ENCODE measurements at regions not wholly inside any gene's neighbourhood (a gene's known extent, or its start where the extent isn't known, plus 50 kb on each side); places are given as distances from the start of the nearest gene placed in this dataset.
A peak's percentile ranks its signal among the peaks of the same experiment; 100 is the strongest.

DNA sequence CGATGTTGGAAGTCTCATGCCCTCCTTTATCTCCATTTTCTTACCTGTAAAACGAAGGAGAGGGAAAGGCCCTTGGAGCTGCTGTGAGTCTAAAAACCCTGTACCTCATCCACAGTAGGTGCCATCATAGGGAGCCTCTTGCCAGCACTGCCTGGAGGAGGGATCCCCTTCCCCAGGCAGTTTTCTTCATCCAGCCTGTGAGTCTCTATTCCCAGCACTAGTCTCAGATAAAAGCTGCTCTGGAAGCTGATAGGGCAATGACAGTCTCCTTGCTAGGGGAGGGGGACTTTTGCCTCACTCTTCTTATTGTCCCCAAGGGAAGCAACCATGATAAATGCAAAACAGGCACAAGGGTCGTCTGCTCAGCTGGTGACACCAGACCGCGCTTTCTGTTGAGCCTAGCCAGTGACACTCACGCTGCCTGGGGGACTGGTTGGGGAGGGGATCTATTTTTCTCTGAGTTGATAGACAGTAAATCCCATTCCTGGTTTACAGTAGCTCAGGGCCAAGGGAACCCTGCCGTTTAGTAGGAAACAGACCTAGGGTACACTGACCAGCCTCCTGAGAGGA is 139.5 kb upstream of the NABP1 start:
- H3K36me3 ChIP-seq (ENCODE audit: insufficient read depth, low read length) = no peaks in the 10 kb centered on the region
- H2AFZ ChIP-seq (ENCODE audit: low read length, unreplicated experiment) = no peak overlapping the region
- no peaks in the 10 kb centered on the region for H3K79me2 ChIP-seq (ENCODE audit: control insufficient read depth, insufficient read depth, low read length, unreplicated experiment)

DNA sequence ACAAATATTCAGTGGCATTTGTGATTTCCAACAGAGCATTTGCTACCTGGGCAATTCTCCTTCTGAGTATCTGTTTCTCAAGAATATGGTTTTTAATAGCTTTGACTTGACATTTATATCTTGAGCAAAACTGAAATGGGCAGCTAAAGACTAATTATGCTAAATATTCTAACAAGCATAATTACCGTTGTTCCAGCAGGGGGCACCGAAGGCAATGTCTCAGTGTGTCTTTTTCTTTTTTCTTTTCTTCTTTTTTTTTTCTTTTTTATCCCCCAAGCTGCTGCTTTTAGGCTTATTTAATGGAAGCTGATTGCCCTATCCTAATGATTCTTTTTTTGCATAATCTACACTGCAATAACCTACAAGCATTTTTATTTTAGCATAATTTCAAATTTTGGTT is 138.9 kb upstream of the NABP1 start:
- H3K27me3 ChIP-seq (ENCODE audit: insufficient read depth, low read length) = no peaks in the 10 kb centered on the region
- no peak overlapping the region for H2AFZ ChIP-seq (ENCODE audit: low read length, unreplicated experiment)
- H3K27ac ChIP-seq (ENCODE audit: low read depth, low read length) = no peak overlapping the region
- H3K4me1 ChIP-seq (ENCODE audit: control insufficient read depth, insufficient read depth, low read length, unreplicated experiment) = no peaks in the 10 kb centered on the region
- no peaks in the 10 kb centered on the region for H3K36me3 ChIP-seq (ENCODE audit: insufficient read depth, low read length)
- H3K4me3 ChIP-seq (ENCODE audit: low read depth, low read length) = no peak overlapping the region
- H3K79me2 ChIP-seq (ENCODE audit: control insufficient read depth, insufficient read depth, low read length, unreplicated experiment) = no peaks in the 10 kb centered on the region

More for the DNA sequence above, 139.5 kb upstream of the NABP1 start:
- Histone ChIP-seq H3K27ac (ENCODE audit: low read depth, low read length) (no peak overlapping the region), H3K27me3 (ENCODE audit: insufficient read depth, low read length) (no peaks in the 10 kb centered on the region), H3K4me3 (ENCODE audit: low read depth, low read length) (no peak overlapping the region), H3K4me1 (ENCODE audit: control insufficient read depth, insufficient read depth, low read length, unreplicated experiment) (no peaks in the 10 kb centered on the region)

DNA sequence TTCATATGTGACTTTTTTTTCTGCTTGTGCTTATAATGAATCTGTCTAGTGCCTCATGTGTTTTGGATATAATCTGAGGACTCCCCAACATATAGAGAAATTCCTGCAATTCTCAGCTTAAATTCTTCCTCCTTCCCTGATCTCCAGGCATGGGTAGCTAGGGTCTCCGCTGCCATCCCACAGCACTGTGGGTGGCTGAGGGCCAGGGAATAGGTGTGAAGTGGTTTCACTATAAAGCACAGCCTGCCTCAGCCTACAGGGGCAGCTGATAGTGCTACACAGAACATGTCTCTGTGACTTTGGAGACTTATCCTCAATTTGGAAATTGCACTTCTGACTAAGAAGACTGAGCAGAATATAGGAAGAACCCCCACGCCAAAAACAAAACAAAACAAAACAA is 137.3 kb upstream of the NABP1 start:
- H3K36me3 ChIP-seq (ENCODE audit: insufficient read depth, low read length) = no peaks in the 10 kb centered on the region
- no peaks in the 10 kb centered on the region for H3K4me1 ChIP-seq (ENCODE audit: control insufficient read depth, insufficient read depth, low read length, unreplicated experiment)
- no peaks in the 10 kb centered on the region for H3K27me3 ChIP-seq (ENCODE audit: insufficient read depth, low read length)
- H2AFZ ChIP-seq (ENCODE audit: low read length, unreplicated experiment) = no peak overlapping the region
- H3K79me2 ChIP-seq (ENCODE audit: control insufficient read depth, insufficient read depth, low read length, unreplicated experiment) = no peaks in the 10 kb centered on the region
- no peak overlapping the region for H3K27ac ChIP-seq (ENCODE audit: low read depth, low read length)
- H3K4me3 ChIP-seq (ENCODE audit: low read depth, low read length) = no peak overlapping the region

DNA sequence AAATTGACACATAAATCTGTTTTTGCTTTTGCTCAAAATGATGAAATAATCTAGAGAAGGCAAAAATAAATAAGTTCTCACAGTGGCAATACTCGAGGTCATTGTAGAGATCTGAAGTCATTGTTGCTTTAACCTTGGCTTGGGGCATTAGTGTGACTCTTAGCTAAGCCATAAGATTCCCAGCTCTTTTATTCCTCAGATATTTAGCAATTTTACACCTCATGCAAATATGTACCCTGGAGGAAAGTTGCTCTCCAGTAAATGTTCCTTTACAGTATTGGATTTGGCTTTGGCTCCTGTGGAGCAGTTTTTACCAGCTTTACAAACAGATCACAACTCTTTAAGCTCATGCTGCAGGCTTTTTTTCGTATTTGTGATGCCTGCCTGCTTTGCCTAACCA is 134.2 kb upstream of the NABP1 start:
- no peak overlapping the region for H3K4me3 ChIP-seq (ENCODE audit: low read depth, low read length)
- no peaks in the 10 kb centered on the region for H3K4me1 ChIP-seq (ENCODE audit: control insufficient read depth, insufficient read depth, low read length, unreplicated experiment)
- no peaks in the 10 kb centered on the region for H3K36me3 ChIP-seq (ENCODE audit: insufficient read depth, low read length)
- H3K27me3 ChIP-seq (ENCODE audit: insufficient read depth, low read length) = no peaks in the 10 kb centered on the region
- no peaks in the 10 kb centered on the region for H3K79me2 ChIP-seq (ENCODE audit: control insufficient read depth, insufficient read depth, low read length, unreplicated experiment)
- no peak overlapping the region for H3K27ac ChIP-seq (ENCODE audit: low read depth, low read length)
- H2AFZ ChIP-seq (ENCODE audit: low read length, unreplicated experiment) = no peak overlapping the region

DNA sequence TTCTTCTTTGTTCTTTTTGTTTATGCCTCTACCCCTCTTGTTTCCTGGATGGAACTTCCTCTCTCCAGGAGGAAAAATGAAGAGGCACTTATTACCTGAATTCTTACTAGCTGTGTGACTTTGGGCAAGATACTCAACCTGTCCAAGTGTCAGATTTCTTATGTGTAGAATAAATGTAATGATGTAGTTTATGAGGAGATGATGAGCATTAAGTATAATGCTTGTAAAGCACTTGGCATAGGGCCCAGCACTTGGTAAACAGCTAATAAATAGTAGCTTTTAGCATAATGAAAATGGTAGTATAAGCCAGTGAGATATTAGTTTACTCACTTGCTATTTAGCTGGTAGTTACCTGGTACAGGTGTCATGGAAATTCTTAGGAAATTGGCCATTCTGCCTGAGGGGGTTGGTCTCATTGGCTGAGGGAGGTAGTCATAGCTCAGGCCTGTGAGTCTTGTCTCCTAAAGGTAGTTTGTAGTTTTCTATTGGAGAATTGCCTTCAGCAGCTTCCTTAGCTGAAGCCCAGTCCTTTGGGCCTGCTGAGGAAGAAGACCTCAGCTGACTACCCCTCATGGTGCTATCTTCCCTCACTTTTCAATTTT is 133.4 kb upstream of the NABP1 start:
- H3K36me3 ChIP-seq (ENCODE audit: insufficient read depth, low read length) = no peaks in the 10 kb centered on the region
- no peak overlapping the region for H2AFZ ChIP-seq (ENCODE audit: low read length, unreplicated experiment)
- no peak overlapping the region for H3K27ac ChIP-seq (ENCODE audit: low read depth, low read length)
- no peaks in the 10 kb centered on the region for H3K79me2 ChIP-seq (ENCODE audit: control insufficient read depth, insufficient read depth, low read length, unreplicated experiment)
- H3K4me1 ChIP-seq (ENCODE audit: control insufficient read depth, insufficient read depth, low read length, unreplicated experiment) = no peaks in the 10 kb centered on the region
- H3K27me3 ChIP-seq (ENCODE audit: insufficient read depth, low read length) = no peaks in the 10 kb centered on the region
- no peak overlapping the region for H3K4me3 ChIP-seq (ENCODE audit: low read depth, low read length)

DNA sequence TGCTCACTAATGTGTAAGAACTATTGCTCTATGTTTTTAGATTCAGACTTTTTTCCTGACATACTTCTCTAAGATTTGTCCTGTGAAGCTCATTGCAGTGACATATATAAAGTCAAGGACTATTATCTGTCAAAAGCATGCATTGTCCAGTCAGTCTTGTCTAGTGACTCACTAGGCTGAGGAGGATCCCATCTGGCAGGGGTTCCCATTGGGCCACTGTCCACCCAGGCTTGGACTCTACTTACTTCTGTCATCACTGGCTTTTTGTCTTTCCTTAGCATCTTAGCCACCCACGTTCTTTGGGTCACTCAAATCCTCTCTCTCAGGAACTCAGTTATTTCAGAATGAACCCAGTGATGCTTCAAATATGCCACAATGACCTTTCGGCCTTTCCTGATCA is 132.6 kb upstream of the NABP1 start:
- no peak overlapping the region for H3K27ac ChIP-seq (ENCODE audit: low read depth, low read length)
- no peak overlapping the region for H2AFZ ChIP-seq (ENCODE audit: low read length, unreplicated experiment)
- no peaks in the 10 kb centered on the region for H3K4me1 ChIP-seq (ENCODE audit: control insufficient read depth, insufficient read depth, low read length, unreplicated experiment)
- no peaks in the 10 kb centered on the region for H3K27me3 ChIP-seq (ENCODE audit: insufficient read depth, low read length)
- no peaks in the 10 kb centered on the region for H3K79me2 ChIP-seq (ENCODE audit: control insufficient read depth, insufficient read depth, low read length, unreplicated experiment)
- H3K4me3 ChIP-seq (ENCODE audit: low read depth, low read length) = no peak overlapping the region
- H3K36me3 ChIP-seq (ENCODE audit: insufficient read depth, low read length) = no peaks in the 10 kb centered on the region

DNA sequence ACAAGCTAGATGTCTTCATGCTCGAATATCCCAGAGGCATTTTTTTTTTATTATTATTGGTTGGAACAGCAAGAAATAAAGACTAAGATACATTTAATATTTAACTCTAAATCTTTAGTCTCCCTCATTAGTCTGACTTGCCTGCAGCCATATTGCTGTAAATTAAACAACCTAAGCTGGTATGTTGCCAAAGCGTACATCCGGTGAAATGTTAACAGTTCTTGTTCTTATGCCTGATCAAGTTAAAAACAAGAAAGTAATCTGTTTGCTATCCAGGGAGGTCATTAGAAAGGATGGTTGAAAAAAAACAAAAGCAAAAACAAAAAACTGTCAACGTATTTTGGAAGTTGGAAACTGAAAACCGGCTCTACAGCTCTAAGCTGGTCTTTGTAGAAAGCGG is 125.9 kb upstream of the NABP1 start:
- H3K4me1 ChIP-seq (ENCODE audit: control insufficient read depth, insufficient read depth, low read length, unreplicated experiment) = no peaks in the 10 kb centered on the region
- H2AFZ ChIP-seq (ENCODE audit: low read length, unreplicated experiment) = peak overlapping the region; percentile 62
- no peaks in the 10 kb centered on the region for H3K36me3 ChIP-seq (ENCODE audit: insufficient read depth, low read length)
- H3K79me2 ChIP-seq (ENCODE audit: control insufficient read depth, insufficient read depth, low read length, unreplicated experiment) = no peaks in the 10 kb centered on the region
- H3K27me3 ChIP-seq (ENCODE audit: insufficient read depth, low read length) = no peaks in the 10 kb centered on the region; the same call in 1 of the 2 replicates
- no peak overlapping the region for H3K4me3 ChIP-seq (ENCODE audit: low read depth, low read length)
- no peak overlapping the region for H3K27ac ChIP-seq (ENCODE audit: low read depth, low read length)

DNA sequence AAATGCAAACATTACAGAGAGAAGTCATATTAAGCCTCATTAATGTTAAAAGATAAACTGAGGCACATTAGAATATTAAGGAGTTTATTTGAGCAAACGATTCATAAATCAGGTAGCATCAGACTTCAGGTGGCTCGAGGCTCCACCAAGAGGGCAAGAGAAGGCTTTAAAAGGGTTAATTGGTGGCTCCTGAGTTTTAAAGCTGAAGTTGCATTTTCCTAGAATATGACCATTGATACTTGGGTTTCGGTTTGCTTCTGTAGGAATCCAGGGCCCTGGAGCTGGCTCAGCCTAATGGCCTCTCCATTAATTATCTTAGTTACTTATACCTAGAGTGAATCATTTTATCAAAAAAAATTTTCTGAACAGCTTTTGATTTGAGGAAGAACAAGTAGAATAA is 123.7 kb upstream of the NABP1 start:
- Histone ChIP-seq H2AFZ (ENCODE audit: low read length, unreplicated experiment) (no peak overlapping the region), H3K36me3 (ENCODE audit: insufficient read depth, low read length) (no peaks in the 10 kb centered on the region), H3K79me2 (ENCODE audit: control insufficient read depth, insufficient read depth, low read length, unreplicated experiment) (no peaks in the 10 kb centered on the region), H3K4me3 (ENCODE audit: low read depth, low read length) (no peak overlapping the region), H3K27me3 (ENCODE audit: insufficient read depth, low read length) (no peaks in the 10 kb centered on the region; the same call in 1 of the 2 replicates), H3K27ac (ENCODE audit: low read depth, low read length) (no peak overlapping the region), H3K4me1 (ENCODE audit: control insufficient read depth, insufficient read depth, low read length, unreplicated experiment) (no peaks in the 10 kb centered on the region)

DNA sequence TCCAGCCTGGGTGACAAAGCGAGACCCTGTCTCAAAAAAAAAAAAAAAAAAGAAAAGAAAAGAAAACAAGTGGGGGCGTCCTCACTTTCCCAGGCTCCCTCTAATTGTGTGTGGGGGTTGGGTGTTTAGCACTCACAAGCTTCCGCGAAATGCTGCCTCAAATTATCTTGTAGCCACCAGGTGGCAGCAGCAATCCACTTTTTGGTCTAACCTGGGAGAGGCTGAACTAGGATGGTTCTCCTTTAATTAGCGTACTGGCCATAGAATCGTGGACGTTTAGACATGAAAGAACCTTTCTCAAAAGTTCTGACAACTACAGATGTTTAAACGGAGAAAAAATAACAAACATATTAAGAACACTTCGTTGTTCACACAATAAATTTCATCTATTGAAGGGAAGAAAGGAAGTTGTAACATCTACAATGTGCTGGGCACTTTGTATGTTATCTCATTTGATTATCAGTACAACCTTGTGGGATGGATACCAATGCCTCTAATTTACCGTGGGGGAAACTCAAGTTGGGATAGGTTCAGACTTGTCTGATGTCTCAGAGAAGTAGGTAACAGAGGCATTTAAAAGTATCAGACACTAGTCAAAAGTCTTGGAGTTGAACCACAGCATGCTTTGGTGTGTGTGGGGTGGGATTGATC is 122.7 kb upstream of the NABP1 start:
- H2AFZ ChIP-seq (ENCODE audit: low read length, unreplicated experiment) = peak overlapping the region; percentile 45

DNA sequence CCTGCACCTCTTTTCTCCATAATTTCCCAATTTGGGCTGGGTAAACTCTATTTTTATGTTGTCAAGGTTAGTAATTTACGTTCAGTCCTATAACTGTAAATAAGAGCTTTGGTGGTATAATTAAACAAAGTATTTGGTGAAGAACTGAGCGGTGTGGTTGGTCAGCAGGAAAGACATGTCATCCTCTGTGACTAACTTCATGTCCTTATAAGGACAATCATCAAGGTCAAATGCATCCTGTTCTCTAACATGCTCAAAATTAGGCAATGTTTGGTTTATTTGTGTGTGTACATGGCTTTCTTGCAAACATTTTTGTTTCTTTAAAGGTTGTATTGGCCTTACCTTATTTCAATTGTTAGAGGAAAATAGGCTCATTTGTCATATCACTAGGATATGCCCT is 121.5 kb upstream of the NABP1 start:
- no peaks in the 10 kb centered on the region for H3K4me1 ChIP-seq (ENCODE audit: control insufficient read depth, insufficient read depth, low read length, unreplicated experiment)
- no peak overlapping the region for H2AFZ ChIP-seq (ENCODE audit: low read length, unreplicated experiment)
- no peaks in the 10 kb centered on the region for H3K36me3 ChIP-seq (ENCODE audit: insufficient read depth, low read length)
- no peaks in the 10 kb centered on the region for H3K79me2 ChIP-seq (ENCODE audit: control insufficient read depth, insufficient read depth, low read length, unreplicated experiment)
- no peaks in the 10 kb centered on the region; the same call in 1 of the 2 replicates for H3K27me3 ChIP-seq (ENCODE audit: insufficient read depth, low read length)
- no peak overlapping the region for H3K27ac ChIP-seq (ENCODE audit: low read depth, low read length)
- H3K4me3 ChIP-seq (ENCODE audit: low read depth, low read length) = no peak overlapping the region

More for the DNA sequence above, 122.7 kb upstream of the NABP1 start:
- peak overlapping the region; percentile 10; the same call in 1 of the 2 replicates for H3K4me3 ChIP-seq (ENCODE audit: low read depth, low read length)
- H3K27me3 ChIP-seq (ENCODE audit: insufficient read depth, low read length) = no peaks in the 10 kb centered on the region; the same call in 1 of the 2 replicates
- H3K36me3 ChIP-seq (ENCODE audit: insufficient read depth, low read length) = no peaks in the 10 kb centered on the region
- no peaks in the 10 kb centered on the region for H3K4me1 ChIP-seq (ENCODE audit: control insufficient read depth, insufficient read depth, low read length, unreplicated experiment)
- no peak overlapping the region for H3K27ac ChIP-seq (ENCODE audit: low read depth, low read length)
- H3K79me2 ChIP-seq (ENCODE audit: control insufficient read depth, insufficient read depth, low read length, unreplicated experiment) = no peaks in the 10 kb centered on the region

DNA sequence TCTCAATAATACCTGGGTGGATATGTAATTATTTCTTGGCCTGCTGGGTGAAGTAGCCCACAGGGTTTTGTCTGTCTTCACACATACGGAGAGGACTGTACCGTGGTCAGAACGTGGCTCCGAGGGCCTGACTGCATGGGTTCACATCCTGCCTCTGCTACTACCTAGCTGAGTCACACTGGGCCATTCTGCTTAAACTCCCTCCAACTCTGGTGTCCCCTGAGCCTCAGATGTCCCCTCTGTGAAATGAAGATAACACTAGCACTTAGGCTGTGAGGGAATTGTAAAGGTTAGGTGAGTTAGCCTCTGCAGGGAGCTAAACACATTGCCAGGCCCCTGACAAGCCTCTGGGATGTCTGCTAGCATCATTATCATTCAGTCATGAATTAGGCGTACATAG is 120.1 kb upstream of the NABP1 start:
- Histone ChIP-seq H3K4me1 (ENCODE audit: control insufficient read depth, insufficient read depth, low read length, unreplicated experiment) (no peaks in the 10 kb centered on the region), H3K79me2 (ENCODE audit: control insufficient read depth, insufficient read depth, low read length, unreplicated experiment) (no peaks in the 10 kb centered on the region), H3K27ac (ENCODE audit: low read depth, low read length) (no peak overlapping the region), H2AFZ (ENCODE audit: low read length, unreplicated experiment) (no peak overlapping the region), H3K27me3 (ENCODE audit: insufficient read depth, low read length) (no peaks in the 10 kb centered on the region; the same call in 1 of the 2 replicates), H3K4me3 (ENCODE audit: low read depth, low read length) (no peak overlapping the region), H3K36me3 (ENCODE audit: insufficient read depth, low read length) (no peaks in the 10 kb centered on the region)
